Dedifferentiated amniotic fluid mesenchymal stem cell (primary cell): ENCODE measurements at regions not wholly inside any gene's neighbourhood (a gene's known extent, or its start where the extent isn't known, plus 50 kb on each side); places are given as distances from the start of the nearest gene placed in this dataset.

Experiments
- DNase-seq: peaks from one replicate; pipeline ENCODE4 v3.0.0-alpha.2; 2016; ENCODE audit errors: extremely low spot score

- no peak for DNase-seq
Observed at GRCh38 chr20:16220826-16221225, 352.4 kb downstream of the KIF16B start.

DNA sequence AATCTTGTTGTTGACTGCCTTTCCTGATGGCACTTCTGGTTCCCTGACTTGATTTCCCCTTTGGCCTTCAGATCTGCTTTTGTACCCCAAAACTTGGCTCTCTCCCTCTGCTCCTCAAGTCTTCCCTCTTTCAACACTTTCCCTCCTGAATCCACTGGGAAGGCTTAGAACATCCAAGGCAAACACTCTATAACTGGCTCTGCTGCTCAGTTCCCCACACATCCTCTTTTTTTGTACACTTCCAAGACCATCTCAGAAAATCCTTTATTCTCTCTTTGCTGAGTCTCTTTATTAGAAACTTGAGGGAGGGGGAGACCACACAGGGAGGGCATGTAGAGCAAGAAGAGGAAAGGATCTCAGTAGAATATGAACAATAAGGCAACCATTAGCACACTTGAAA, 354.1 kb downstream of the KIF16B start:
- no peak for DNase-seq

- no peak for DNase-seq
Observed at GRCh38 chr20:16216914-16217230, 356.4 kb downstream of the KIF16B start.

GRCh38 chr20:16216227-16216913, 356.9 kb downstream of the KIF16B start:
- DNase-seq, result no peak

GRCh38 chr20:16215041-16215440, 358.2 kb downstream of the KIF16B start:
- no peak for DNase-seq

DNA sequence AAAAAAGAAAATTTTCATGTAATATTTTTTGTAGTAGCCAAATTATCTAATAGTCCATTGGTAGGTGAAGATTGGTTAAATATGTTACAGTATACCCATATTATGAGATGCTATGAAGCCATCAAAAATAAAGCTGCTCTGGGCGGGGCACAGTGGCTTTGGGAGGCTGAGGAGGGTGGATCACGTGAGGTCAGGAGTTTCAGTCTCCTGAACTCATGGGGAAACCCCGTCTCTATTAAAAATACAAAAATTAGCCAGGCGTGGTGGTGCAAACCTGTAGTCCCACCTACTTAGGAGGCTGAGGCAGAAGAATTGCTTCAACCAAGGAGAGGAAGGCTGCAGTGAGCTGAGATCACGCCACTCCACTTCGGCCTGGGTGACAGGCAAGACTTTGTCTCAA, 360.5 kb downstream of the KIF16B start:
- no peak for DNase-seq

- DNase-seq, result peak; percentile 84
Observed at GRCh38 chr20:16209951-16210361, 363.3 kb downstream of the KIF16B start.

GRCh38 chr20:16209357-16209756, 363.9 kb downstream of the KIF16B start:
- DNase-seq, result no peak

DNA sequence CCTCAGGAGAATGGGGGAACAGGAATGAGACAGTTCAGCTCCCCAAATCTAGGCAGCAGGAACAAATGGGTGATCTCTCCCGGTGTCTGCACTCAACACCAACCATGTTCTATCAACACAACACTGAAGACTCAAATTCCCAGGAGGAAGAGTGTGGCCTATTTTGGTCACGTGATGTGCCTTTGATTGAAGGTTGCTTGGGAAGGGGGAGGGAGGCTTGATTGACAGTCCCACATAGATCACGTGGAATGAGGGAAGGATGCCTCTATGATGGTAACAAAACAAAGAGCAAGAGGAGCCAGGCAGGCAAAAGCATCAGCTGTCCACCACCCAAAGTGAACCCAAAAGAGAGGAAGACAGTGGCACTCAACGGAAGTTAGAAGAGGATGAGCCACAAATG, 364.8 kb downstream of the KIF16B start:
- no peak for DNase-seq

GRCh38 chr20:16206817-16207216, 366.4 kb downstream of the KIF16B start:
- DNase-seq, result no peak

GRCh38 chr20:16205507-16205906, 367.7 kb downstream of the KIF16B start:
- no peak for DNase-seq

GRCh38 chr20:16203096-16203495, 370.2 kb downstream of the KIF16B start:
- no peak for DNase-seq

GRCh38 chr20:16201191-16201590, 372.1 kb downstream of the KIF16B start:
- DNase-seq, result no peak

DNA sequence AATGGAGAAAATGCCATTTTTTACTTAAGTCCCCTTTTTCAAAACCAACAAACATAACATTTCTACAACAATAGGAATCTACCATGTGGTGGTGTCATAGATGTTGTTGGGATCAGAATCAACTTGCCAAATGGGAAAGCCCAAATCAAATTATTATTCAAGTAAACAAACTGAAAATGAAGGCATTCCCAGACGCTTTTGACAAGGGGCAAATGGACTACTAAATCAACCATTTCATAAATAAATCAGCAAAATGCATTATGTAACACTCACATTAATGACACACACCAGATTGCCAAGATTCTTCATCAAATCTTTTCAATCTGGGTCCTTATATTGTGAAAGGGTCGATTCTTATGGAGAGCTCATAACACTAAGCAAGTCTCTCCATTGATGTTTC, 375.6 kb downstream of the KIF16B start:
- no peak for DNase-seq

DNA sequence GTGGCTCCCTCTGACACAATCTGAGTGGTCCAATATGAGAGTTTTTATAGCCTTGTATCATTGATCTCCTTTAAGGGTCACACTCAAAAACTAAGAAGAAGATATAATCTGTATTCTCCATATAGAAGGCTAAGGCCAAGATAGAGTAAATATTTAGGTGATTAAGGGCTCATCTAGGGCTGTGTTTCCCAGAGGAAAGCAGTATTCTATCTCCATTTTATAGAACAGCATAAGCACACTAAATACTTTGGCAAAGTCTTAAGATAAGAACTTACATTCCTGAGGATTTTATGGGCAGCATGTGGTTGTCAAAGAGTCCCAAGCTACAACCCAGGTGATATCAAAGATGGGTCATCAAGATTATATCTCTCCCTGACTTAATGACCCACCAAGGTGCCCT, 377.6 kb downstream of the KIF16B start:
- no peak for DNase-seq

DNA sequence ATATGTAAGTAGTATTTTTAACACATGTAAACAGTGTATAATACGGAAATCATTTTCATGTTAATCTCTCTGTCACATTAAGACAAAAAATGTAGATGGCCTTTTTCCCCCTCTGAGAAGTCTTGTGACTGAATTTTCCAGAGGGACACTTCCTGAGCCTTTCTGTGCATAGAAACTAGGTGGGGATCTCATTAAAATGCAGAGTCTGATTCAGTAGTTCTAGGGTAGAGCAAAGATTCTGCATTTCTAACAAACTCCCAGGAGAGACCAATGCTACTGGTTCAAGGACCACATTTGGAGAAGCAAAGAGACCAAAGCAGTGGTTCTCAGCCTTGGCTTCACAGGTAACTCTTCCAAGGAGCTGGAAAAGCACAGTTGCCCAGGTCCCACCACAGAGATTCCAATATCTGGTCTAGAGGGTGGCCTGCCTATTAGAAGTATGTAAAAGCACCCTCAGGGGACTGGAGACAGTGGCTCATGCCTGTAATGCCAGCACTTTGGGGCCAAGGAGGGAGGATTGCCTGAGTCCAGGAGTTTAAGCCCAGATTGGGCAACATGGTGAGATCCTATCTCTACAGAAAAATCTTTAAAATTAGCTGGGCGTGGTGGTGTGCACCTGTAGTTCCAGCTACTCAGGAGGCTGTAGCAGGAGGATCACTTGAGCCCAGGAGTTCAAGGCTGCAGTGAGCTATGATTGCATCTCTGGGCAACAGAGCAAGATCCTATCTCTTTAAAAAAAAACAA, 378.5 kb downstream of the KIF16B start:
- DNase-seq, result no peak

- DNase-seq, result no peak
Observed at GRCh38 chr20:16191496-16191895, 381.8 kb downstream of the KIF16B start.

DNA sequence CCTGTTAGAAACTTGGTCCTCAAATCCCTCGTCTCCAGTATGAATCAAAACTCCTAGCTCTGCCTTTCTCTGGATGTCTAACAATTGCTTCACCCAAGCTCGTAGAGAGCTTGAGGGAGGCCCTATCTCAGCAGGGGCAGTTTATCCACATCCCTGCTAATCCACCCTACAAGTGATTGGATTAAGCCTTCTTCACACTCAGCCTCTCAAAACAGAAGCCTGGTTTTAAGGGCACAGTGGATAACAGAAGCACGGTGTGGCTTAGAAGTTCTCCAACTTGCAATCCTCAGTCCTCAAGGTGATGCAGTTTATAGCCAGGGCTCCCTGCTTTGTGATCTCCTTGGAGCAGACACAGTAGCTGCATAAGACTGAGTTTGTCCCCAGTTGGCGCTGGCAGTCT, 383.9 kb downstream of the KIF16B start:
- no peak for DNase-seq

- DNase-seq, result no peak
Observed at GRCh38 chr20:16187956-16188616, 385.2 kb downstream of the KIF16B start.

DNA sequence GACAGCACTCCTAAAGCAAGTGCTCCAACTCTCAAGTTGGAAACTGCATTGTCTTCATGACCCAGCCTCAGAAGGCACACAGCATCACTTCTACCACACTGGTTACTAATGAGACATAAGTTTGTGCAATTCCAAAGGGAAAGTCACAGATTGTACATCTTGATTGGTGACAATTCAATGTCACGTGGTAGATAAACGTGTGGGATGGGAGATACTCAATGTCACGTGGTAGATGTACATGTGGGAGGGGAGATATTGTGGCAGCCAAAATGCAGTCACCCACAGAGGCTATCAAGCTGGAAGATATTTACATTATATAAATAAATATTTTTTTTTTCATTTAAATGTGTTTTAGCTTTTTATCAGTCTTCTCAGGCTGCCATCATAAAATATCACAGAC, 393.3 kb downstream of the KIF16B start:
- DNase-seq, result no peak

- no peak for DNase-seq
Observed at GRCh38 chr20:16179371-16179770, 393.9 kb downstream of the KIF16B start.

DNA sequence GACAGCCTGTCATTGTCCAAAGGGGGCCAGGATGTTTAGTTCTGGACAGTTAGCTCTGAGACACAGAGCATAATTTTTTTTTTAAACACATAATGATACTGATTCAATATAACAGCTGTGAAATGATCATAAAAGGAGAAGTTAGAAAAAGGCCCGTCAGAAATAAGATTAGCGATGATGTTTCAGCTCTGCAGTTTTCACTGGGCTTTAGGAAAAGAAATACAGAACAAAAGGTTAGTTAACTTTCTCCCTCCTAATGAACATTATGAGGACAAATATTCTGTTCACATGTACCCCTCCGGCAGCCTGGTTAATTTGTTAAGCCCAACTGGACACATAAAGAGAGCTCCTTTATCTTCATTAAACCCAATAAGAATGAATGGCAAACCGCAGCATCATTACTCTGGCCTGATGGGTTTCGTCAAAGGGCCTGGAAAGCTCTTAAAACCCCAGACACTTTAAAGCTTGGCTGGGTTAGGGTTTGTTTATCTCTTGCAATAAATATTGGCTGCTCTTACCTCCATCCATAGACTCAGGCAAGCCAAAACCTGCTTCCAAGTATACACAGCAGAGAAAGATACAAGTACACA, 394.6 kb downstream of the KIF16B start:
- DNase-seq, result no peak
